ENCODE measurements at regions not wholly inside any gene's neighbourhood (a gene's known extent, or its start where the extent isn't known, plus 50 kb on each side); places are given as distances from the start of the nearest gene placed in this dataset.

GRCh38 chr7:24503506-24503905, 69.7 kb upstream of the PALS2 start:
- H3K27me3 ChIP-seq (replicated peaks in 1 of 2; ENCODE audit: control insufficient read depth in 2 of 2, insufficient read depth in 2 of 2, low read length in 1 of 2) = no peaks in the 10 kb centered on the region; a peak in 1 of 4 replicates
- no peak overlapping the region for H2AFZ ChIP-seq (ENCODE audit: control insufficient read depth, low read depth, low read length)
- ChIA-PET RAD21 (ENCODE audit: unreplicated experiment) (no interaction called here), SMC1A (ENCODE audit: uncharacterized antibody, unreplicated experiment) (no interaction called here), CTCF (no interaction called here), POLR2A (no interaction called here)
- no peak for ATAC-seq
- TF ChIP-seq HCFC1 (IDR thresholded peaks at IDR 0.05; ENCODE audit: low read length) (no peak), BRCA1 (IDR thresholded peaks at IDR 0.05; ENCODE audit: low read depth, low read length) (no peak), PAX8 (IDR thresholded peaks at IDR 0.05) (no peak), GABPA (IDR thresholded peaks at IDR 0.05; ENCODE audit: low read depth) (no peak), POU2F2 (IDR thresholded peaks at IDR 0.05; ENCODE audit: borderline replicate concordance, low read depth, low read length) (no peak), CEBPB (IDR thresholded peaks at IDR 0.05; ENCODE audit: borderline replicate concordance in 1 of 2, low read depth in 2 of 2, low read length in 2 of 2) (no peak)
- TF ChIP-seq, protein P1, sequence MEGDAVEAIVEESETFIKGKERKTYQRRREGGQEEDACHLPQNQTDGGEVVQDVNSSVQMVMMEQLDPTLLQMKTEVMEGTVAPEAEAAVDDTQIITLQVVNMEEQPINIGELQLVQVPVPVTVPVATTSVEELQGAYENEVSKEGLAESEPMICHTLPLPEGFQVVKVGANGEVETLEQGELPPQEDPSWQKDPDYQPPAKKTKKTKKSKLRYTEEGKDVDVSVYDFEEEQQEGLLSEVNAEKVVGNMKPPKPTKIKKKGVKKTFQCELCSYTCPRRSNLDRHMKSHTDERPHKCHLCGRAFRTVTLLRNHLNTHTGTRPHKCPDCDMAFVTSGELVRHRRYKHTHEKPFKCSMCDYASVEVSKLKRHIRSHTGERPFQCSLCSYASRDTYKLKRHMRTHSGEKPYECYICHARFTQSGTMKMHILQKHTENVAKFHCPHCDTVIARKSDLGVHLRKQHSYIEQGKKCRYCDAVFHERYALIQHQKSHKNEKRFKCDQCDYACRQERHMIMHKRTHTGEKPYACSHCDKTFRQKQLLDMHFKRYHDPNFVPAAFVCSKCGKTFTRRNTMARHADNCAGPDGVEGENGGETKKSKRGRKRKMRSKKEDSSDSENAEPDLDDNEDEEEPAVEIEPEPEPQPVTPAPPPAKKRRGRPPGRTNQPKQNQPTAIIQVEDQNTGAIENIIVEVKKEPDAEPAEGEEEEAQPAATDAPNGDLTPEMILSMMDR (IDR thresholded peaks at IDR 0.05 in 2 of 3, conservative IDR thresholded peaks at IDR 0.05 in 1 of 3; ENCODE audit: control insufficient read depth in 2 of 3, extremely low read depth in 1 of 3, insufficient read depth in 1 of 3, low read depth in 3 of 3, low read length in 3 of 3) = no peak
- TF ChIP-seq, protein P2, sequence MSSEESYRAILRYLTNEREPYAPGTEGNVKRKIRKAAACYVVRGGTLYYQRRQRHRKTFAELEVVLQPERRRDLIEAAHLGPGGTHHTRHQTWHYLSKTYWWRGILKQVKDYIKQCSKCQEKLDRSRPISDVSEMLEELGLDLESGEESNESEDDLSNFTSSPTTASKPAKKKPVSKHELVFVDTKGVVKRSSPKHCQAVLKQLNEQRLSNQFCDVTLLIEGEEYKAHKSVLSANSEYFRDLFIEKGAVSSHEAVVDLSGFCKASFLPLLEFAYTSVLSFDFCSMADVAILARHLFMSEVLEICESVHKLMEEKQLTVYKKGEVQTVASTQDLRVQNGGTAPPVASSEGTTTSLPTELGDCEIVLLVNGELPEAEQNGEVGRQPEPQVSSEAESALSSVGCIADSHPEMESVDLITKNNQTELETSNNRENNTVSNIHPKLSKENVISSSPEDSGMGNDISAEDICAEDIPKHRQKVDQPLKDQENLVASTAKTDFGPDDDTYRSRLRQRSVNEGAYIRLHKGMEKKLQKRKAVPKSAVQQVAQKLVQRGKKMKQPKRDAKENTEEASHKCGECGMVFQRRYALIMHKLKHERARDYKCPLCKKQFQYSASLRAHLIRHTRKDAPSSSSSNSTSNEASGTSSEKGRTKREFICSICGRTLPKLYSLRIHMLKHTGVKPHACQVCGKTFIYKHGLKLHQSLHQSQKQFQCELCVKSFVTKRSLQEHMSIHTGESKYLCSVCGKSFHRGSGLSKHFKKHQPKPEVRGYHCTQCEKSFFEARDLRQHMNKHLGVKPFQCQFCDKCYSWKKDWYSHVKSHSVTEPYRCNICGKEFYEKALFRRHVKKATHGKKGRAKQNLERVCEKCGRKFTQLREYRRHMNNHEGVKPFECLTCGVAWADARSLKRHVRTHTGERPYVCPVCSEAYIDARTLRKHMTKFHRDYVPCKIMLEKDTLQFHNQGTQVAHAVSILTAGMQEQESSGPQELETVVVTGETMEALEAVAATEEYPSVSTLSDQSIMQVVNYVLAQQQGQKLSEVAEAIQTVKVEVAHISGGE (CRISPR knock-in tag; IDR thresholded peaks at IDR 0.05) = no peak
- no peak overlapping the region for H3K4me2 ChIP-seq (ENCODE audit: control insufficient read depth, insufficient read depth)
- in situ Hi-C loops (cut with MboI) (no loop called here), intact Hi-C loops (cut with micrococcal nuclease; ENCODE audit: unreplicated experiment) (no loop called here)
- no peaks in the 10 kb centered on the region for H3K9me3 ChIP-seq (replicated peaks; ENCODE audit: control insufficient read depth, insufficient read depth, low read length)
- no peaks in the 10 kb centered on the region for H3K4me1 ChIP-seq (ENCODE audit: control insufficient read depth, insufficient read depth, low read length)
- 22% methylated on average over 2 of the region's 2 CpGs for WGBS (ENCODE audit: insufficient coverage, insufficient replicate concordance, low lambda C conversion rate, missing lambda C conversion rate)
- H3K79me2 ChIP-seq (ENCODE audit: control insufficient read depth, insufficient read depth, low read length) = no peaks in the 10 kb centered on the region
- no peaks in the 10 kb centered on the region for H3K36me3 ChIP-seq (ENCODE audit: control insufficient read depth in 2 of 2, insufficient read depth in 2 of 2, low read length in 1 of 2)
- no peak overlapping the region for H3K4me3 ChIP-seq
- H3K9ac ChIP-seq (ENCODE audit: control insufficient read depth, insufficient read depth, low read length) = no peak overlapping the region
- no peaks in the 10 kb centered on the region for H4K20me1 ChIP-seq (ENCODE audit: control insufficient read depth, insufficient read depth)
- no peak for DNase-seq (ENCODE audit: low read depth, low spot score)
- no TSS peak for BruUV-seq (replicated peaks)
- FAIRE-seq = no peak
- H3K27ac ChIP-seq (ENCODE audit: control insufficient read depth, insufficient read depth) = no peak overlapping the region

Measured in GM12878 (cell line).